ENCODE measurements at regions not wholly inside any gene's neighbourhood (a gene's known extent, or its start where the extent isn't known, plus 50 kb on each side); places are given as distances from the start of the nearest gene placed in this dataset.

DNA sequence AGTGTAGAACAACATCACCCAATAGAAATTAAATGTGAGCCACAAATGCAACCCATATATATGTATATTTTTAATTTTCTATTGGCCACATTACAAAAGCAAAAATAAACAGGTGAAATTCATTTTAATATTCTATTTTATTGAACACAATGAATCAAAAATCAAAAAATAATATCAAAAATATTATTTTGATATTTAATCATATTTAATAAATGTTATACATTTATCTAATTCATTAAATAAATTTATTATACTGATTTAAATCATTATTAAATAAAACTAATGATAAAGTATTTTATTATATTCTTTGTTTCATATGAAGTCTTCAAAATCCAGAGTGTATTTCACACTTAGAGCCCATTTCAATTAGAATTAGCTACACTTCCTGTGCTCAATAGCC, 98.4 kb upstream of the MANEA start:
- no peaks in the 10 kb centered on the region for H3K27me3 ChIP-seq (ENCODE audit: insufficient read depth, poor library complexity, severe bottlenecking)
- TF ChIP-seq REST (IDR thresholded peaks at IDR 0.05; ENCODE audit: insufficient replicate concordance, low read depth), result no peak
- TF ChIP-seq GABPA (IDR thresholded peaks at IDR 0.05; ENCODE audit: low read depth), result no peak
- no peak for TF ChIP-seq CTCF (IDR thresholded peaks at IDR 0.05; ENCODE audit: insufficient read depth, low read length)
- TF ChIP-seq SPI1 (IDR thresholded peaks at IDR 0.05; ENCODE audit: borderline replicate concordance, low read depth), result no peak
- no peak for TF ChIP-seq POLR2AphosphoS5 (IDR thresholded peaks at IDR 0.05; ENCODE audit: low read depth)
- H3K27ac ChIP-seq (replicated peaks), result no peak overlapping the region
- no peak for DNase-seq (ENCODE audit: low read depth in 1 of 2, low spot score in 1 of 2)
- H3K4me3 ChIP-seq (replicated peaks; ENCODE audit: insufficient read depth, low read length), result no peak overlapping the region

DNA sequence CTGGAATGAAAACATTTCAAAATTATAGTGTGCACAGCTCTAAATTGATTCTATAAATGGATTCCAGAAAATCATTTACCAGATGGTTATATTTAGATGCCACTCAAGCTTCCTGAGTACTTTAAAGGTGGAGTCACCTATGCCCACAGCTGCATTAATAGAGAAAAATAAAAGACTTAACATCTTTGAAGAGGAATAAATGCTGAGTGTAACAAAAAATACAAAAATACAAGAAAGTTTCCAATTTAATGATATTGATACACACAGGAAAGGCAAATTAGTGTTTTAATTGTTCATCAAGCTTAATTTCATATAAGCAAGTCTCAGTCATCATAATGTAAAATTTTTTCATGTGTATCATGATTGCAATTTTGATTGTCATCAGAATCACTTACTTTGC, 89.5 kb upstream of the MANEA start:
- DNase-seq (ENCODE audit: low read depth in 1 of 2, low spot score in 1 of 2), result no peak
- Histone ChIP-seq H3K27ac (replicated peaks) (no peak overlapping the region), H3K4me3 (replicated peaks; ENCODE audit: insufficient read depth, low read length) (no peak overlapping the region), H3K27me3 (ENCODE audit: insufficient read depth, poor library complexity, severe bottlenecking) (no peaks in the 10 kb centered on the region)
- TF ChIP-seq CTCF (IDR thresholded peaks at IDR 0.05; ENCODE audit: insufficient read depth, low read length) (no peak), SPI1 (IDR thresholded peaks at IDR 0.05; ENCODE audit: borderline replicate concordance, low read depth) (no peak), GABPA (IDR thresholded peaks at IDR 0.05; ENCODE audit: low read depth) (no peak), REST (IDR thresholded peaks at IDR 0.05; ENCODE audit: insufficient replicate concordance, low read depth) (no peak), POLR2AphosphoS5 (IDR thresholded peaks at IDR 0.05; ENCODE audit: low read depth) (no peak)

GRCh38 chr6:95489185-95489863, 88.0 kb upstream of the MANEA start:
- Histone ChIP-seq H3K27me3 (ENCODE audit: insufficient read depth, poor library complexity, severe bottlenecking) (no peaks in the 10 kb centered on the region), H3K4me3 (replicated peaks; ENCODE audit: insufficient read depth, low read length) (no peak overlapping the region), H3K27ac (replicated peaks) (no peak overlapping the region)
- DNase-seq (ENCODE audit: low read depth in 1 of 2, low spot score in 1 of 2), result no peak
- TF ChIP-seq SPI1 (IDR thresholded peaks at IDR 0.05; ENCODE audit: borderline replicate concordance, low read depth), result no peak
- TF ChIP-seq REST (IDR thresholded peaks at IDR 0.05; ENCODE audit: insufficient replicate concordance, low read depth), result no peak
- no peak for TF ChIP-seq GABPA (IDR thresholded peaks at IDR 0.05; ENCODE audit: low read depth)
- no peak for TF ChIP-seq POLR2AphosphoS5 (IDR thresholded peaks at IDR 0.05; ENCODE audit: low read depth)
- TF ChIP-seq CTCF (IDR thresholded peaks at IDR 0.05; ENCODE audit: insufficient read depth, low read length), result no peak
